ENCODE measurements at regions not wholly inside any gene's neighbourhood (a gene's known extent, or its start where the extent isn't known, plus 50 kb on each side); places are given as distances from the start of the nearest gene placed in this dataset.

GRCh38 chr9:31084350-31084749 is 1300.1 kb upstream of the ACO1 start:
- H3K27ac ChIP-seq, result no peak overlapping the region
- no peak for TF ChIP-seq CTCF (conservative IDR thresholded peaks at IDR 0.05)
- no peak for TF ChIP-seq ZFX (IDR thresholded peaks at IDR 0.05)

- TF ChIP-seq CTCF (conservative IDR thresholded peaks at IDR 0.05) (no peak), ZFX (IDR thresholded peaks at IDR 0.05) (no peak)
- no peak overlapping the region for H3K27ac ChIP-seq
These were observed 1294.8 kb upstream of the ACO1 start for GRCh38 chr9:31089549-31090221.

GRCh38 chr9:31100311-31100710 is 1284.1 kb upstream of the ACO1 start:
- no peak overlapping the region for H3K27ac ChIP-seq
- TF ChIP-seq ZFX (IDR thresholded peaks at IDR 0.05), result no peak
- TF ChIP-seq CTCF (conservative IDR thresholded peaks at IDR 0.05), result no peak

- no peak for TF ChIP-seq CTCF (conservative IDR thresholded peaks at IDR 0.05)
- no peak for TF ChIP-seq ZFX (IDR thresholded peaks at IDR 0.05)
- H3K27ac ChIP-seq, result no peak overlapping the region
These were observed 1280.6 kb upstream of the ACO1 start for GRCh38 chr9:31103836-31104235.

GRCh38 chr9:31104249-31104648 is 1280.2 kb upstream of the ACO1 start:
- no peak overlapping the region for H3K27ac ChIP-seq
- TF ChIP-seq ZFX (IDR thresholded peaks at IDR 0.05), result no peak
- TF ChIP-seq CTCF (conservative IDR thresholded peaks at IDR 0.05), result no peak

GRCh38 chr9:31112491-31112890 is 1272.0 kb upstream of the ACO1 start:
- no peak overlapping the region for H3K27ac ChIP-seq
- no peak for TF ChIP-seq CTCF (conservative IDR thresholded peaks at IDR 0.05)
- no peak for TF ChIP-seq ZFX (IDR thresholded peaks at IDR 0.05)

GRCh38 chr9:31114346-31114745 is 1270.1 kb upstream of the ACO1 start:
- TF ChIP-seq CTCF (conservative IDR thresholded peaks at IDR 0.05) (no peak), ZFX (IDR thresholded peaks at IDR 0.05) (no peak)
- no peak overlapping the region for H3K27ac ChIP-seq

Data from C4-2B (cell line).